HT-29 (cell line): ENCODE measurements at regions not wholly inside any gene's neighbourhood (a gene's known extent, or its start where the extent isn't known, plus 50 kb on each side); places are given as distances from the start of the nearest gene placed in this dataset.

Source experiments
- DNase-seq: peaks from one replicate; pipeline ENCODE4 v3.0.0-alpha.2; 2015; ENCODE audit warnings: low spot score

- no peak for DNase-seq
Observed at GRCh38 chr12:74906224-74906623, 303.4 kb downstream of the KCNC2 start.

- no peak for DNase-seq
Observed at GRCh38 chr12:74910831-74911230, 298.8 kb downstream of the KCNC2 start.

- DNase-seq: no peak
Observed at GRCh38 chr12:74914378-74914777, 295.3 kb downstream of the KCNC2 start.

- DNase-seq: no peak
Observed at GRCh38 chr12:74915718-74916117, 293.9 kb downstream of the KCNC2 start.

- no peak for DNase-seq
Observed at GRCh38 chr12:74917743-74918142, 291.9 kb downstream of the KCNC2 start.

- DNase-seq: no peak
Observed at GRCh38 chr12:74918291-74918690, 291.3 kb downstream of the KCNC2 start.

- no peak for DNase-seq
Observed at GRCh38 chr12:74922117-74922516, 287.5 kb downstream of the KCNC2 start.

GRCh38 chr12:74922642-74923041, 287.0 kb downstream of the KCNC2 start:
- no peak for DNase-seq

GRCh38 chr12:74941670-74942069, 268.0 kb downstream of the KCNC2 start:
- no peak for DNase-seq

GRCh38 chr12:74945771-74946198, 263.9 kb downstream of the KCNC2 start:
- peak; percentile 90 for DNase-seq

GRCh38 chr12:74953697-74954096, 255.9 kb downstream of the KCNC2 start:
- DNase-seq: no peak

- DNase-seq: no peak
Observed at GRCh38 chr12:74957231-74957630, 252.4 kb downstream of the KCNC2 start.

GRCh38 chr12:74957634-74958033, 252.0 kb downstream of the KCNC2 start:
- DNase-seq: no peak

GRCh38 chr12:74959657-74960056, 250.0 kb downstream of the KCNC2 start:
- no peak for DNase-seq

- DNase-seq: peak; percentile 23
Observed at GRCh38 chr12:74963304-74963703, 246.3 kb downstream of the KCNC2 start.

- peak; percentile 65 for DNase-seq
Observed at GRCh38 chr12:74963867-74964331, 245.7 kb downstream of the KCNC2 start.

GRCh38 chr12:74964390-74964789, 245.2 kb downstream of the KCNC2 start:
- DNase-seq: no peak

GRCh38 chr12:74971201-74971600, 238.4 kb downstream of the KCNC2 start:
- DNase-seq: no peak

GRCh38 chr12:74977832-74978481, 231.7 kb downstream of the KCNC2 start:
- no peak for DNase-seq

- peak; percentile 76 for DNase-seq
Observed at GRCh38 chr12:74980510-74980909, 229.1 kb downstream of the KCNC2 start.

- peak; percentile 27 for DNase-seq
Observed at GRCh38 chr12:74981541-74981940, 228.1 kb downstream of the KCNC2 start.

- DNase-seq: peak; percentile 78
Observed at GRCh38 chr12:74983917-74984316, 225.7 kb downstream of the KCNC2 start.

- DNase-seq: peak; percentile 53
Observed at GRCh38 chr12:74984631-74985030, 225.0 kb downstream of the KCNC2 start.
